Stimulated activated CD4-positive, alpha-beta T cell treated with anti-CD3 and anti-CD28 coated beads, Interleukin-1b, Interleukin-23, amount 100 ng/mL, for 24 hours (primary cell): ENCODE measurements at regions not wholly inside any gene's neighbourhood (a gene's known extent, or its start where the extent isn't known, plus 50 kb on each side); places are given as distances from the start of the nearest gene placed in this dataset.

Experiments
- DNase-seq, 4 experiments: peaks; one replicate each; pipeline ENCODE4 v3.0.0-alpha.2; 2020; ENCODE audit warnings: low read depth in 4 of 4, low spot score in 1 of 4

- DNase-seq = no peak
Measured at GRCh38 chr5:138625134-138625533, 49.9 kb upstream of the HSPA9 start.
